BJ (cell line): ENCODE measurements at regions not wholly inside any gene's neighbourhood (a gene's known extent, or its start where the extent isn't known, plus 50 kb on each side); places are given as distances from the start of the nearest gene placed in this dataset.

ENCODE experiments used
- CTCF ChIA-PET: fragments of 350-600 bp; formaldehyde crosslinking; extraction: SDS; loops from one replicate; lab custom pipeline; 2021; ENCODE audit warnings: antibody characterized with exemption, inconsistent platforms; lab: Yijun Ruan, JAX
- POLR2A ChIA-PET: fragments of 300-600 bp; sonication (Branson Sonifier 250); formaldehyde crosslinking; extraction: SDS; loops from one replicate; lab custom pipeline; 2021; ENCODE audit warnings: antibody characterized with exemption; lab: Charles Lee
- DNase-seq: peaks from one replicate; pipeline ENCODE4 v3.0.0-alpha.2; 2011; ENCODE audit warnings: low read depth
- H3K27me3 ChIP-seq: 2 replicates; pipeline ENCODE4 v1.6.0; 2011; ENCODE audit warnings: low read length; ENCODE audit not compliant: control insufficient read depth, insufficient read depth
- H3K36me3 ChIP-seq: 2 replicates; pipeline ENCODE4 v1.5.1; 2011; ENCODE audit warnings: low read length; ENCODE audit not compliant: control insufficient read depth, insufficient read depth
- H3K4me3 ChIP-seq: 2 replicates; pipeline ENCODE4 v1.5.1; 2011; ENCODE audit warnings: low read depth, mild to moderate bottlenecking, control low read depth, low read length
- TF ChIP-seq, protein P1 (sequence below): IDR thresholded peaks from 2 replicates; pipeline ENCODE4 v1.5.1; 2011; ENCODE audit warnings: low read depth, mild to moderate bottlenecking, control low read depth, inconsistent platforms, low read length, moderate library complexity; ENCODE audit not compliant: insufficient read depth

- CTCF ChIA-PET = no interaction called here
- no peaks in the 10 kb centered on the region for H3K27me3 ChIP-seq
- H3K4me3 ChIP-seq = no peak overlapping the region
- DNase-seq = no peak
- no peaks in the 10 kb centered on the region for H3K36me3 ChIP-seq
- POLR2A ChIA-PET = no interaction called here
- TF ChIP-seq, protein P1, sequence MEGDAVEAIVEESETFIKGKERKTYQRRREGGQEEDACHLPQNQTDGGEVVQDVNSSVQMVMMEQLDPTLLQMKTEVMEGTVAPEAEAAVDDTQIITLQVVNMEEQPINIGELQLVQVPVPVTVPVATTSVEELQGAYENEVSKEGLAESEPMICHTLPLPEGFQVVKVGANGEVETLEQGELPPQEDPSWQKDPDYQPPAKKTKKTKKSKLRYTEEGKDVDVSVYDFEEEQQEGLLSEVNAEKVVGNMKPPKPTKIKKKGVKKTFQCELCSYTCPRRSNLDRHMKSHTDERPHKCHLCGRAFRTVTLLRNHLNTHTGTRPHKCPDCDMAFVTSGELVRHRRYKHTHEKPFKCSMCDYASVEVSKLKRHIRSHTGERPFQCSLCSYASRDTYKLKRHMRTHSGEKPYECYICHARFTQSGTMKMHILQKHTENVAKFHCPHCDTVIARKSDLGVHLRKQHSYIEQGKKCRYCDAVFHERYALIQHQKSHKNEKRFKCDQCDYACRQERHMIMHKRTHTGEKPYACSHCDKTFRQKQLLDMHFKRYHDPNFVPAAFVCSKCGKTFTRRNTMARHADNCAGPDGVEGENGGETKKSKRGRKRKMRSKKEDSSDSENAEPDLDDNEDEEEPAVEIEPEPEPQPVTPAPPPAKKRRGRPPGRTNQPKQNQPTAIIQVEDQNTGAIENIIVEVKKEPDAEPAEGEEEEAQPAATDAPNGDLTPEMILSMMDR = no peak
Observed at GRCh38 chr9:18398038-18398437, 75.9 kb upstream of the ADAMTSL1 start.

GRCh38 chr9:18404434-18405029 is 69.4 kb upstream of the ADAMTSL1 start:
- POLR2A ChIA-PET = no interaction called here
- CTCF ChIA-PET = interaction anchor here (0.6 to 1.0 kb wide), 3 partner anchors 9 to 610 kb away, joined by 3 to 4 read pairs (median 3); no protein-coding TSS in a partner anchor
- no peak for DNase-seq
- TF ChIP-seq, protein P1 = no peak
- no peaks in the 10 kb centered on the region for H3K27me3 ChIP-seq
- no peak overlapping the region for H3K4me3 ChIP-seq
- no peaks in the 10 kb centered on the region for H3K36me3 ChIP-seq

DNA sequence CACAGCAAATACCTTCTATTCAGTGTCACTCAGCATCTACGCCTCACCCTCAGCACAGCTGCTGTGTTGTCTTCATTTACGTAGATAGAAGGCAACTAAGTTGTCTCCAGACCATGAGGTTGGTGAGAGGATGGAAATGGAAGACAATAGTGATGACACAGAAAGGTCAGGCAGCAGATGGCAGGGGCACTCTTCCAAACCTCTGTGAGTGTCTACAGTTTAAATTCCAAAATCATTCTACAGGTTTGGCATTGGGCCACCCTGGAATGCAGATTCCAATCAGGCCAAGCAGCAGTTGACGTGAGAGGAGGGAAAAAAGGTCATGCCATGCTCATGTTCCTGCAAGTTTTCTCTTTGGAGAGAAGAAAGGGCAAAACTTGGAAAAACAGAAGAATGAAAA is 68.7 kb upstream of the ADAMTSL1 start:
- CTCF ChIA-PET = interaction anchor here (0.6 to 0.9 kb wide), 2 partner anchors 9 to 611 kb away, joined by 3 to 4 read pairs; no protein-coding TSS in a partner anchor
- Histone ChIP-seq H3K4me3 (no peak overlapping the region), H3K27me3 (no peaks in the 10 kb centered on the region), H3K36me3 (no peaks in the 10 kb centered on the region)
- POLR2A ChIA-PET = no interaction called here
- TF ChIP-seq, protein P1 = no peak
- no peak for DNase-seq

GRCh38 chr9:18410983-18411382 is 63.0 kb upstream of the ADAMTSL1 start:
- H3K4me3 ChIP-seq = no peak overlapping the region
- CTCF ChIA-PET = no interaction called here
- no peak for DNase-seq
- H3K36me3 ChIP-seq = no peaks in the 10 kb centered on the region
- TF ChIP-seq, protein P1 = no peak
- POLR2A ChIA-PET = no interaction called here
- no peaks in the 10 kb centered on the region for H3K27me3 ChIP-seq

DNA sequence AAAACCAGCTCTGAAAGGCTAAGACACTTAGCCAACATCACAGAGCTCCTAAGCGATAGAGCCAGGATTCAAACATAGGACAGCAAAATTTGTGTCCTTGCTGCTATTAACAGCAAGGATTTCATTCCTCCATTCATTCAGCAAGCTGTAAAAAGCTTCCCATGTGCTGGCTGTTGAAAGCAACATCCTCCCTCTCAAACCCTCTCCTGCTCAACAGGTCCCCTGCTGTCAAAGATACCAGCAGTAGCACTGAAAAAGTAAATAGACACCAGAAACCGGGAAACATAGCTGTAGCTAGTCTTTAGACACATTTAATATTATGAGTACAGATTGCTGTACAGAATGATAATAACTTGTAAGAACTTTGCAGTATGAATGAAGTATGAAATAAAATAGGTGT is 52.6 kb upstream of the ADAMTSL1 start:
- TF ChIP-seq, protein P1 = no peak
- Histone ChIP-seq H3K27me3 (no peaks in the 10 kb centered on the region), H3K36me3 (no peaks in the 10 kb centered on the region), H3K4me3 (no peak overlapping the region)
- POLR2A ChIA-PET = no interaction called here
- no peak for DNase-seq
- CTCF ChIA-PET = interaction anchor here (0.6 to 1.1 kb wide), 5 partner anchors 14 to 42 kb away, joined by 3 read pairs; no protein-coding TSS in a partner anchor
